Vagina (tissue), 2 donors: ENCODE measurements at regions not wholly inside any gene's neighbourhood (a gene's known extent, or its start where the extent isn't known, plus 50 kb on each side); places are given as distances from the start of the nearest gene placed in this dataset.

ENCODE experiments used
- POLR2A ChIP-seq, 2 donors: fragments of 450-650 bp; IDR thresholded peaks; one replicate each; pipeline ENCODE4 v1.6.1; 2017; ENCODE audit warnings: antibody characterized with exemption in 2 of 2, mild to moderate bottlenecking in 2 of 2, moderate library complexity in 2 of 2
- POLR2AphosphoS5 ChIP-seq, 2 donors: sonication (generic); formaldehyde crosslinking; IDR thresholded peaks; one replicate each; pipeline ENCODE4 v1.9.0; 2017; ENCODE audit warnings: antibody characterized with exemption in 2 of 2, mild to moderate bottlenecking in 2 of 2, low read depth in 1 of 2; ENCODE audit not compliant: insufficient read depth in 1 of 2

DNA sequence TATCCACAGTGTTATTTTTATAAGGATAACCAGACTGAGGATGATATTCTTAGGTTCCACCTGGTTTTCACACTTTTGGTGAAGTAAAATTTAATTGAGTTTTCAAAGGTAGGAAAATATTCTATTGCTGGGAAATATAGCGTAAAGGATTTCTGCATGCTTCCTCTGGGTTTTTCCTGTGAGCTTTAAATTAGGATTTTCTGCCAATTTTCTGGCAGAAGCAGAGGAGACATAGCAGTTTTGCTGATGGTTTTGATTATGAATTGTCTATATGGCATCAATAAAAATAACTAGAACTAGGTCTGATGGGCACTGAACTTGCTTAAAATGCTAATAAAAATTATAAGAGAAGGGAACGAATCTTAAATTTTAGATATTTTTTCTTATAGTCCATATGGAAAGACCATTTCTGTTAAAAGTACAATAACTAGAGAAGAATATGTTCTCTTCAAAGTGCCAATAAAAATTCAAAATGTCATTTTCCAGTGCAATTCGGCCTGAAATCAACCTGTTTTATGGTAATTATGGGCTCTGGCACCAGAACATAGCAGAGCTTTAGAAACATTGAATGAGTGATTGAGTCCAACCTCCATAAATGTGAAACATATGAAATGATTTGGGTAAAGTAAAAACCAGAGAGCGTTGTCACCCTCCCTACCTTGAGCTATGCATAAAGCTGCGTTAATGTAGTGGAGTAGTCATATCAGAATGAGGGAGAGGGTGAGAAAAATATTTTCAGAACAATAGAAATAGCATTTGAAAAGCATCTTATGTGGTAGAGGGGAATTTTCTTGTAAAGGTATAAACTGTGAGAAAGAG, 279.7 kb downstream of the SPRY1 start:
- TF ChIP-seq POLR2AphosphoS5 (IDR thresholded peaks at IDR 0.05; ENCODE audit: insufficient read depth in 1 of 2, low read depth in 1 of 2) (no peak), POLR2A (IDR thresholded peaks at IDR 0.05) (no peak)
